Fibroblast of skin of left biceps (primary cell): ENCODE measurements at regions not wholly inside any gene's neighbourhood (a gene's known extent, or its start where the extent isn't known, plus 50 kb on each side); places are given as distances from the start of the nearest gene placed in this dataset.
"Not testable (repeated sequence)": the region's sequence is repeated elsewhere in the genome, so short reads cannot be mapped to it uniquely, and the experiment has no call there.

ENCODE experiments used
- DNase-seq, 2 experiments: peaks; one replicate each; pipeline ENCODE4 v3.0.0-alpha.2; 2013; ENCODE audit warnings: low read depth in 2 of 2

DNA sequence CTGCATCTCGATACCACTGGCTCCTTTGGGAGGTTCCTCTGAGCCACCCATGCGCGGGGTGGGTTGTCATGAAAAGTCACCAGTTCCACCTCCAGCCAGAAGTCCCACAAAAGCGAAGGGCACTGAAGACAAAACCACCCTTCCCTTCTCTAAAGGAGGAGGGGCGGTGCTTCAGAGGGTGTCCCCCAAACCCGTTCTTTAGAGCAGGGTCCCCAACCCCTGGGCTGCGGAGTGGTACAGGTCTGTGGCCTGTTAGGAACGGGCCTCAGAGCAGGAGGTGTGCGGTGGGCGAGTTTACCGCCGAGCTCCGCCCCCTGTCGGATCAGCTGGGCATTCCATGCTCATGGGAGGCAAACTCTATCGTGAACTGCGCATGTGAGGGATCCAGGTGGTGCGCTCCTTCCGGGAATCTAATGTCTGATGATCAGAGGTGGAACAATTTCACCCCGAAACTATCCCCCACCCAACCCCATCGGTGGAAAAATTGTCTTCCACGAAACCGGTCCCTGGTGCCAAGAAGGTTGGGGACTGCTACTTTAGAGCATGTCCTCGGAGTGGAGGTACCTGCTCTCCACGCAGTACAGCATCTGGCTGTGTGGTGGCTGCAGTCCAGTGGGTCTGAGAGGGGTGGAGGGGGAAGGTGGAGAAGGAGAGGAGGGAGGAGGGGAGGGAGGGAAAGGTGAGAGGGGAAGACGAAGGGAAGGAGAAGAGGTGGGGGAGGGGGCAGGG is 72.9 kb upstream of the SEPTIN5 start:
- no peak for DNase-seq

DNA sequence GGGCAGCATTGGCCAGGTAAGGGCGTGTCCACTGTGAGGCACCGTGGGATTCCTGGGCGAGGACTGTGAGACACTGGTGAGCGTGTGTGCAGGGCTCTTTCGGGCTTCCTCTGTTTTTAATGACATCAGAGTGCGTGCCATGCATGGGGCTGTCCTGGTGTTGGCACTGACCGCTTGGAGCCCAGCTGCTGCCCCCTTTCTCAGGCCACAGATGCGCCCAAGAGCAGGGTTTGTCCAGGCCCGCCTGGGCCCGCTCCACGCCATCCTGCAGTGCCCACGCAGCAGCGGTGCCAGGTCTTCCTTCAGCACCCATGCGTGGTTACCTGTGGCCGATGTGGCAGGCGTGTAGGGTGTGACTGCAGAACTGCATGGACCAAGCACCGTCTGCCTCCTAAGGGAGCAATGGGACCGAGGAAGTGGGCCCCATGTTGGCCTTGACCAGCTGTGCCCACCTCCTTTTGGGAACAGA is 72.3 kb upstream of the SEPTIN5 start:
- DNase-seq: no peak

DNA sequence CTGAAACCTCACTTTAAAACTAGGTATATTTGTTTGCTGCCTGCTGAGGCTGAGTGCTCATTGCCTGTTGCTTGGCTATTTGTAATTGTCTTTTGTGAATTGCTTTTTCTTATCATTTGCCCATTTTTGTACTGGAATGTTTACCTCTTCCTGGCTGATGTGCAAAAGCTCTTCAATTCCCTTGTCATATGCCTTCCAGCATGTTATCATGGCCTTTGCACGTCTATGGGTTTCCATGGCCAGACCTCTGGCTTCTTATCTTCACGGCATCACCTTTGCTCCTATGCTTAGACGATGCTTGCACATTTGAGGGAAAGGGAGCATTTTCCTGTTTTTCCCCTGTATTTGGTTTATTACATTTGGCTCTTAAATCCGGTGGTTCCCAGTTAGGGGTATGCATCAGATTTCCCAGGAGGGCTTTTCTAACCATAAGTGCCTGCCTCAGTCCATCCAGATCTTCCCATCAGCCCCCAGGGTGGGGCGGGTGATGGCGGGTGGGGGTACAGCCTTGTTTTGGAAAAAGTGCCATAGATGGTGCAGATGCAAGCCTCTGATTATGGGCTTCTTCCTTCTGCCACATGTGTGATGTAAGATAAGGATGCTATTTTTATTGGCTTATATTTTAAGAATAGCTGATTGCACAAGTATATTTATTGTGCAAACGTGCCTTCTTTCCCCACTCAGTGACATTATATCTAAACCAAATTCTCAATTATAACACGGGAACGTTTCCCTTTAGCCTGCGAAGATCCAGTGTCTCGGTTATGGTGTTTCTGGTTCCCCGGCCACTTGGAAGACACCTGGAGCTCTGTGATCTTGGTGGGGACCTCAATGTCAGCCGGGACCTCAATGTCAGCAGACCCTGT is 70.6 kb upstream of the SEPTIN5 start:
- DNase-seq: no peak

DNA sequence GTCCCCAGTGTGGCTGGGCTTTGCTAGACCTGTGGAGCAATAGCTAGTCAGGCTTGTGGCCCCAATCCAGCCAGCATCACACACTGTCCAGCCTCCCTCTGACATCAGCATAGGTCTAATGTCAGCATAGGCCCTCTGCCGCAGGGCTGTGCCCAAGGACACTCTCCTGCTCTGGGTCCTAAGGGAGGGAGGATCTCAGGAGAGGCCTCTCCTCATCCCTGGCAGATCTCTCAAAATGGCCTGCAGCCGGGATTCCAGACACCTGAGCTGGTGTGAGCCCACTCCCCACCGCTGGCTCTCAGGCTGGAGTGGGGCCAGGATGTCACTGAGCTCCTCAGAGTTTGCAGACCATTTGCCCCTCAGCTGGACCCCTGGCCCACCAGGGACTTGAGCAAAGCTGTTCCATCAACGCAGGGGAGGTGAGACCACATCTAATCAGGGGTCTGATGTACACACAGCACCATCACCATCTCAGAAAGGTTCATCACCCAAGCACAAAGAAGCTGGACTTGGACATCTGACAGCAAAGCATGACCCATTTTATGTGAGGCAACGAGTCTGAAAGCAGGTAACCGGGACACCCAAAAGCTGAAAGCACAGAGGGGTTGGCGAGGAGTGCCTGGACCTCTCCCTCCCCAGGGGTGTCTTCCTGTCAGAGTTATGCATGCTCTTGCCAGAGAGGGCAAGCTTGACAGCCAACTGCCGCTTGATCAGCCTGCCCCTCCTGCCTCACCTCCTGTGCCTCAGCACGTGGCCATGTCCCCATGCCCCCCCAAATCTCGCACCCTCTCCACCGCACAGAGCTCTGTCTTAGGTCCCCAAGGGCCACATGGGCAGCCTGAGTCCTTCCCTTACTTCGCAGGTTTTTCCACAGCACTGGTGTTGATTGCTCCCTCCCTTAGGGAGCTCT is 69.7 kb upstream of the SEPTIN5 start:
- DNase-seq: no peak

DNA sequence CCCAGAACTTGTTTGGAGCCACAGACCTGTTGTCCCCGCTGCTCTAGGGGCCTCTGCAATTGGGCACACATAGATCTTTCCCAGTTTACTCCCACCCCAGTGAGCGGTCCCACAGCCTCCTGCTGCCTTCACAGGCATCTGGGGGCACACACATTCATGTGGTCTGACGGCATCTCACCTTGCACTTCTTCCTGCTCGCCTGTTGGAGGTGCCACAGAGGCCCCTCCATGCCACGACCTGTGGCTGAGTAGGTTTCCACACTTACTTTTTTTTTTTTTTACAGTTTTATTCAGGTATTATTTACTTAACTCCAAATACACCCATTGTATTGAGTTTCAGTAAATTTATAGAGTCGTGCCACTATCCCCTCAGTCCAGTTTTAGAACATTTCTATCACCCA is 68.9 kb upstream of the SEPTIN5 start:
- no peak for DNase-seq

DNA sequence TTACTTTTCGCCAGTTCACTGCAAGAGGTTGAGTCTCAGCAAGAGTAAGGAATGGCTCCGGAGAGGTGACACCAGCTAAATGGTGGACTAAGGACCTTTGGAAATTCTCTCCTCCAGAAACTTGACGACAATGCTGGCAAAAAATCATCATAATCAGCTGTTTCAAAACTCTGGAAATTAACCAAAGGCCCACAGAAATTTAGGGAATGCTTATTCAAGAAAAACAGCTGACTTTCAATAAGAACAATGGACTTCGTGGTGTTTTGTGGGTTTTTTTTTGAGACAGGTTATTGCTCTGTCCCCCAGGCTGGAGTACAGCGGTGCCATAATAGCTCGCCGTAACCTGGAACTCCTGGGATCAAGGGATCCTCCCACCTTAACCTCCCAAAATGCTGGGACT is 68.4 kb upstream of the SEPTIN5 start:
- DNase-seq: no peak

DNA sequence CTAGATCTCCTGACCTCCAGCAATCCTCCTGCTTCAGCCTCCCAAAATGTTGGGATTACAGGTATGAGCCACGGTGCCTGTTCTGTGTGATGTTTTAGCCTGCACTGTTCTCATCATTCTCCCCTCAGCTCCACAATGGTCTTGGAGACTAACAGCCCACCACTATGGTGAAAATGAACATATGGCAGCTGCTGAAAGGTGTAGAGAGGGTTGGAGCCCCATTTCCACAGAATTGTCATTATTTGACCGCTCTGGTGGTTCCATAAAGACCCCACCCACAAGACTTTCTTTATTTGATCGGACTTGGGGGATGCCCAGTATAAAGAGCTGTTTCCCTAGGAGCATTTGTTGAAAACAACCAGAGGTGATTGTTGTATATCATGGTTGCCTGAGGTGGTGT is 67.9 kb upstream of the SEPTIN5 start:
- no peak for DNase-seq

DNA sequence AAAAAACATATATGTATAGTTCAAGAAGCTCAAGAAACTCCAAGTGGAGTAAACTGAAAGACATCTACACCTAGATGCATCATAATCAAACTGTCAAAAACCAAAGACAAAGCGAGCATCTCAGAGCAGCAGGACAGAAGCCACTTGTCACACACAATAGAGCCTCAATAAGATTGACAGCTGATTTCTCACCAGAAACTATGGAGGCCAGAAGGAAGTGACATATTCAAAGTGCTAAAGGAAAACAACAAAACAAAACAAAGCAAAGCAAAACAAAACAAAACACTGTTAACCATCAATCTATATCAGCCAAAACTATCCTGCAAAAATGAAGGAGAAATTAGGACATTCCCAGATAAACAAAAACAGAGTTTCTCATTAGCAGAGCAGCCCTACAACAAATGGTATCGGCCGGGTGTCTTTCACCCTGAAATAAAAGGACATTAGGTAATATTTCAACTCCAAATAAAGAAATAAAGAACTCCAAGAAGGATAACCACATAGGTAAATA is 65.8 kb upstream of the SEPTIN5 start:
- DNase-seq: no peak

DNA sequence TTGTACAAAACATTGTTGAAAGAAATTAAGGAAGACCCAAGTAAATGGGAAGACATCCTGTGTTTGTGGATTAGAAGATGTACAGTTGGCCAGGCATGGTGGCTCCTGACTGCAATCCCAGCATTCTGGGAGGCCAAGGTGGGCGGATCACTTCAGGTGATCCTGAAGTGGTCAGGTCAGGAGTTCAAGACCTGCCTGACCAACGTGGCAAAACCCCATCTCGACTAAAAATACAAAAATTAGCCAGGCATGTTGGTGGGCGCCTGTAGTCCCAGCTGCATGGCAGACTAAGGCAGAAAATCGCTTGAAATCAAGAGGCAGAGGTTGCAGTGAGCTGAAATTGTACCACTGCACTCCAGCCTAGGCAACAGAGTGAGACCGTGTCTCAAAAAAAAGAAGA is 62.0 kb upstream of the SEPTIN5 start:
- DNase-seq: no peak

DNA sequence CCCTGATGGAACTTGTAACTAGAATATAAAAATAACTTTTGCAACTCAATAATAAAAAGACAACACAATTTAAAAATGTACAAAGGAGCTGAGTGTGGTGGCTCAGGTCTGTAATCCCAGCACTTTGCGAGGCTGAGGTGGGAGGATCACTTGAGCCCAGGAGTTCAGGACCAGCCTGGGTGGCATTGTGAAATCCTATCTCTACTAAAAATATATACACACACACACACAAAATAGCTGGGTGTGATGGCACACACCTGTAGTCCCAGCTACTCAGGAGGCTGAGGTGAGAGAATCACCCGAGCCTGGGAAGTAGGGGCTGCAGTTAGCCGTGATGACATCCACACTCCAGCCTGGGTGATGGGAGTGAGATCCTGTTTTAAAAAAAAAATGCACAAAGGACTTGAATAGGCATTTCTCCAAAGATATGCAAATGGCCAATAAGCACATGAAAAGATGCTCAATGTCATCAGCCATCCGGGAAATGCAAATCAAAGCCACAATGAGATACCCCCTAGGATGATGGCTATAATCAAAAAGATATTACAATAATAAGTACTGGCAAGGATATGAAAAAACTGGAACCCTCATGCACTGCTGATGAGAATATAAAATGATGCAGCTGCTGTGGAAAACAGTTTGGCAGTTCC is 59.8 kb upstream of the SEPTIN5 start:
- DNase-seq: no peak

DNA sequence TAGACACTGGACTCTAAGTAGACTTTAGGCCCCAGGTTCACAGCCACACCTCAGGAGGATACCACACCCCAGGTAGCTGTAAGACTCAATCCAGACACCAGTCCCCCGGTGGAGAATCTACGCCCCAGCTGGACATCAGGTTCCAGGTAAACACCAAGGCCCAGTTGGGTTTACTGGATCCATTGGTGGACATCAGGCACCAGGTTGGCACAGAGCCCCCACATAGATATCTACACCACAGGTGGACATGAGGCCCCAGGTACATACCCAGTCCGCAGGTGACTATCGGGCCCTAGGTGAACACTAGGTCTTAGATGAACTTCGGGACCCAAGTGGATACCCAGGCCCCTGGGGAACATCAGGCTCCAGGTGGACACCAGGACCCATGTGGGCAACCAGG is 58.9 kb upstream of the SEPTIN5 start:
- no peak for DNase-seq

DNA sequence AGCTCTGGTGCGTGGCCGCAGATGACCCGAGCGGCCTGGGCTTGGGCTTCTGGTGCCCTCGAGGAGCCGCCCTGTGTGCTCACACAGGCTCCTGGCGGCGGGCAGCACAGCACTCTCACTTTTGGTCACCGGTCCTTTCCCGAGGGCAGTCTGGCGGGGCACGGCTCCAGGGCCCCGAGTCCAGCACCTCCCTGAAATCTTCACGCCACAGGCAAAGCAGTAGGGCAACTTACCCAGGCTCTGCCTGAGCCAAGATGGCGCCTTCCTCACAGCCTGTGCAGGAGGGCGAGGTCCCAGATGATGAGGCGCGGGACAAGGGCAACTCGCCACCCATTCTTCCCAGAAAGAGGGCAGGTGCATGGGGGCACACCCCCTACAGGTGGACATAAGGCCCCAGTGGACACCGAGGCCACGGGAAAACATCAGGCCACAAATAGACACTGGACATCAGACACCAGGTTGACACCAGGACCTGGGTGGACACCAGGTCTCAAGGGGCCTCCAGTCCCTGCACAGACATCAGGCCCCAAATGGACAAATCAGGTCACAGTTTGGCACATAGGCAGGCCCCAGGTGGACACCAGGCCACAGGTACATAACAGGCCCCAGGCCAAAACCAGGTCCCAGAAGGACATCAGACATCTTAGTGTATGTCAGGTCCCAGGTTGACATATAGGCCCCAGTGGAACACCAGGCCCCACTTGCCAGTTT is 57.6 kb upstream of the SEPTIN5 start:
- DNase-seq: no peak

DNA sequence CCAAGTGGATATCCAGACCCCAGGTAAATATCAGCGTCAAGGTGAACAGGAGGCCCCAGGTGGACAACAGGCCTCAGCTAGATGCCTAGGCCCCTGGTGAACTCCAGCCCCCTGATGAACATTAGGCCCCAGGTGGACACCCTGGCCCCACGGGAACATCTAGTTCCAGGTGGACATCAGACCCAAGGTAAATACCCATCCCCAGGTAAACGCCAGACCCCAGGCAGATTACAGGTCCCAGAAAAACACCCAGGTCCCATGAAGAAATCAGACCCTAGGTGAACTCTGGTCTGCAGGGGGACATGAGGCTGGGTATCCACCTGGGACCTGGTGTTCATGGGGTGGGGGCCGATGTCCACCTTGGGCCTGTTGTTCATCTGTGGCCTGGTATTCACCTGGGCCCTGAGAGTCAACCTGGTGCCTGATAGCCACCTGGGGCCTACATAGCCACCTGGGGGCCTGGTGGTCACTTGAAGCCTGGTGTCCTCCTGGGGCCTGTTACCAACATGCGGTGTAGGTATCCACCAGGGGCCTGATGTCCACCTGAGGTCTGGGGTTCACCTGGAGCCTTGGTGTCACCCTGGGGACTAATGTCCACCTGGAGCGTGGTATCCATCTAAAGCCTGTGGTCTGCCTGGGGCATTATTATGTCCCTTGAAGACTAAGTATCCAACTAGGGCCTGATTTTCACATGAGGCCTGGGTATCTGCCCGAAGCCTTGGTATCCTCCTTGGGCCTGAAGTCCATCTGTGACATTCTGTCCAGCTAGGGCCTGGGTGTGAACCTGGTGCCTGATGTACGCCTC is 56.8 kb upstream of the SEPTIN5 start:
- DNase-seq: no peak

DNA sequence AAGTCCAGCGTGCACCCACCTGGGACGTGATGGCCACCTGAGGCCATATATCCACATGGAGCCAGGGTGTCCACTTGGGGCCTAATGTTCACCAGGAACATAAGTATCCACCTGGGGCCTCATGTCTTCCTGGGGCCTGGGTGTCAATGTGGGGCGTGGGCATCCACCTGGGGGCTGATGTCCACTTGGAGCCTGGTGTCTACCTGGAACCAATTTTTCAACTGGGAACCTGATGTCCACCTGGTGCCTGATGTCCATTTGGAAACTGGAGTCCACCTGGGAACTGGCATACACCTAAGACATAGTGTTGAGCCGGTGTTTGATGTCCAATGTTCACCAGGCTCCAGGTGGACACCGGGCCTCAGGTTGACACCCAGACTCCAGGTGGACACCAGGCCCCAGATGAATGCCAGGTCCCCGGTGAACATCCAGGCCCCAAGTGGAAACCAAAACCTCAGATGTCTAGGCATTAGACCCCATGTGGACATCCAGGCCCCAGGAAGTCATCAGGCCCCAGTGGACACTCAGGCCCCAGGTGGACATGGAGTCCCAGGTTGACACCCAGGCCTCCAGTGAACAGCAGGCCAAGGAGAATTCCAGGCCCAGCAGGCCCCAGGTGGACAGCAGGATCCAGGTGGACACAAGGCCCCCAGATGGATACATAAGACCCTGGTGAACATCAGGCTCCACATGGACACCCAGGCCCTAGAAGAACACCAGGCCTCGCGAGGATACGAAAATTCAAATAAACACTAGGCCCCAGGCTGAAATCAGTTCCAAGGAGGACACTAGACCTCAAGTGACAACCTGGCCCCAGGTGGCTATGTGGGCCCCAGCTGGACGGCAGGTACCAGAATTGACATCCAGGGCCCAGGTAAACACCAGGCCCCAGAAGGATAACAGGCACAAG is 56.0 kb upstream of the SEPTIN5 start:
- no peak for DNase-seq

DNA sequence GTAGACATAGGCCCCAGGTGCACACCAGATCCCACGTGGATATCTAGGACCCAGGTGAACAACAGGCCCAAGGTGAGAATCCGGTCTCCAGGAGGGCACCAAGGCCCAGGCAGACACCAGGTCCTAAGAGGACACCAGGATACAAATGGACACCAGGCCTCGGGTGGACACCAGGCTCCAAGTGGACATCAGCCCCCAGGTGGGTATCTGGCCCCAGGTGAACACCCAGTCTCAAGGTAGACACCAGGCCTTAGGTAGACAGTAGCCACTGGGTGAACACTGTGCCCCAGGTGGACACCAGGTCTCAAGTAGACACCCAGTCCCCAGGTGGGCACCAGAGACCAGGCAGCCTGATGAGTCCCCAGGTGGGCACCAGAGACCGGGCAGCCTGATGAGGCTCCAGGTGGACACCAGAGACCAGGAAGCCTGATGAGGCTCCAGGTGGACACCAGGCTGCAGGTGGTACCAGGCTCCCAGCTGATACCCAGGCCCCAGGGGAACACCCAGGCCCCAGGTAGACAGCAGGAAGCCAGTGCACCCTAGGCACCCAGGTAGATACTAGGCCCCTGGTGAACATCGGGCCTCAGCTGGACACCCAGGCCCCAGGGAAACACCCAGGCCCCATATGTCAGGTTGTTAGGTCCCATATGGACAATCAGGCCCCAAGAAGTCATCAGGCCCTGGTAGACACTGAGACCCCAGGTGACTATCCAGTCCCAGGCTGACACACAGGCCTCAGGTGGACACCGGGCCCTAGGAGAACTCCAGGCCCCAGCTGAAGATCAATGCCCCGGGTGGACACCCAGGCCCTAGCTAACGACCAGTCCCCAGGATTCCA is 55.1 kb upstream of the SEPTIN5 start:
- no peak for DNase-seq

DNA sequence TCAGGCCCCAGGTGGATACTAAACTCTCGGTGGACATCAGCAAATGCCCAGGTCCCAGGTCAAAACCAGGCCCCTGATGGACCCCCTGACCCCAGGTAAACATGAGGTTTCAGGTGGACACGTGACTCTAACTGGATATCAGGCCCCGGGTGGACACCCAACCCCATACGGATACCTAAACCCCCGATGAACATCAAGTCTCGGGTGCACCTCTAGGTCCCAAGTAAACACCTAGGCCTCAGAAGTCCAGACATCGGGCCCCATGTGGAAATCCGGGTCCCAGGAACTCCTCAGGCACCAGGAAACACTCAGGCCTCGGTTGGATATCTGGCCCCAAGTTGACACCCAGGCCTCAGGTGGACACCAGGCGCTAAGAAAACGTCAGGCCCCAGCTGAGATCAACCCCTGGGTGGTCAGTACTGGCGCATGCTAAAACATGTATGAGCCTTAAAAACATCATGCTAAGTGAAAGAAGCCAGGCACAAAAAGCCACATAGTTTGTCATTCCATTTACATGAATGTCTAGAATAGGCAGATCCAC is 54.4 kb upstream of the SEPTIN5 start:
- no peak for DNase-seq

DNA sequence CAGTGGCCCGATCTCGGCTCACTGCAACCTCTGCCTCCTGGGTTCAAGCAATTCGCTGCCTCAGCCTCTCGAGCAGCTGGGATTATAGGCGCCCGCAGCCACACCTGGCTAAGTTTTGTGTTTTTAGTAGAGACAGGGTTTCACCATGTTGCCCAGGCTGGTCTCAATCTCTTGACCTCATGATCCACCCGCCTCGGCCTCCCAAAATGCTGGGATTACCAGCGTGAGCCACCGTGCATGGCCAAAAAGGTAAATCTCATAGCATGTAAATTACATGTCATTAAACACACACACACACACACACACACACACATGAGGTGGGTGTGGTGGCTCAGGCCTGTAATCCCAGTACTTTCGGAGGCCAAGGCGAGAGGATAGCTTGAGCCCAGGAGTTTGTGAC is 53.7 kb upstream of the SEPTIN5 start:
- DNase-seq: not testable (repeated sequence)

DNA sequence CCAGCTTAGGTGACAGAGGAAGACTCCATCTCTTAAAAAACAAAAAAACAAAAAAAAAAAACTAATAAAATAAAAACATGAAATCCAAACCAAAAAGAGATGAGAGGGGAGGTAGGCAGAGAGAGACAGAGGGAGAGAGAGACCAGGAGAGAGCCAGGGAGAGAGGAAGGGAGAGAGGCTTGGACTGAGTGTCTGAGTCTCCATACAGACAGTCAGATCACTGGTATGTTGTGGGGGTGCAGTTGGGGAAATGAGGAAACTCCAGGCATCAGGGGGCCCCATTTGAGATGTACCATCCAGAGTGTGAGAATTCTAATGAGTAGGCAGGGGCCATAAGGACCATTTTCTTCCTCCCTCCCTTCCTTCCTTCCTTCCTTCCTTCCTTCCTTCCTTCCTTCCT is 53.1 kb upstream of the SEPTIN5 start:
- no peak for DNase-seq
